Lung (tissue), 11 donors: ENCODE measurements at regions not wholly inside any gene's neighbourhood (a gene's known extent, or its start where the extent isn't known, plus 50 kb on each side); places are given as distances from the start of the nearest gene placed in this dataset.

ENCODE experiments used
- ATAC-seq: fragments of 200-7000 bp; cut with Tn5 transposase; one replicate; pipeline ENCODE4 v1.9.1; 2020; ENCODE audit warnings: moderate number of reproducible peaks; ENCODE audit not compliant: insufficient read depth, low FRiP score
- DNase-seq, 3 donors: peaks; one replicate each; pipeline ENCODE4 v3.0.0-alpha.2; 2013 to 2017
- H3K27ac ChIP-seq, 2 donors: one replicate each; pipeline ENCODE4 v1.5.1; 2013; ENCODE audit warnings: mild to moderate bottlenecking in 2 of 2, moderate library complexity in 2 of 2, control low read depth in 1 of 2, inconsistent platforms in 1 of 2, low read depth in 1 of 2, low read length in 1 of 2
- H3K27me3 ChIP-seq, 3 donors: one replicate each; pipeline ENCODE4 v1.5.1; 2013; ENCODE audit warnings: low read length in 2 of 3; ENCODE audit not compliant: control insufficient read depth in 3 of 3, insufficient read depth in 3 of 3
- H3K36me3 ChIP-seq, 4 donors: one replicate each; pipeline ENCODE4 v1.5.1; 2013; ENCODE audit warnings: low read length in 4 of 4, mild to moderate bottlenecking in 1 of 4, moderate library complexity in 1 of 4; ENCODE audit not compliant: control insufficient read depth in 4 of 4, insufficient read depth in 4 of 4
- H3K4me1 ChIP-seq, 5 donors: one replicate each; pipeline ENCODE4 v1.5.1; 2013; ENCODE audit warnings: low read length in 5 of 5, mild to moderate bottlenecking in 2 of 5, moderate library complexity in 1 of 5; ENCODE audit not compliant: control insufficient read depth in 5 of 5, insufficient read depth in 5 of 5
- H3K4me3 ChIP-seq: one replicate; pipeline ENCODE4 v1.5.1; 2013; ENCODE audit warnings: mild to moderate bottlenecking, control low read depth, moderate library complexity
- H3K9ac ChIP-seq, 2 donors: one replicate each; pipeline ENCODE4 v1.5.1; 2013; ENCODE audit warnings: low read length in 2 of 2, control low read depth in 1 of 2; ENCODE audit not compliant: insufficient read depth in 1 of 2
- H3K9me3 ChIP-seq, 4 donors: one replicate each; pipeline ENCODE4 v1.5.1; 2013; ENCODE audit warnings: low read length in 3 of 4, mild to moderate bottlenecking in 1 of 4, moderate library complexity in 1 of 4; ENCODE audit not compliant: control insufficient read depth in 4 of 4, insufficient read depth in 3 of 4
- WGBS, 2 donors: extraction: QIAGEN DNeasy Blood & Tissue Kit; methylation state at CpG; one replicate each; pipeline ENCODE4 v1.1.7; 2013; 5-methylcytosine and 5-hydroxymethylcytosine counted together
- TF ChIP-seq, protein P1 (sequence below): IDR thresholded peaks from 2 replicates; pipeline ENCODE4 v1.5.1; 2012; ENCODE audit warnings: mild to moderate bottlenecking; ENCODE audit errors: control extremely low read depth, extremely low read depth
- donor health status: control.
- donor health status: control.
- donor health status: Bipolar disorder and iron deficiency.
- donor health status: healthy.
- donor health status: DM: yes; HTN: yes; CAD: no.

GRCh38 chr3:124313621-124314020, 321.7 kb upstream of the ROPN1 start:
- TF ChIP-seq, protein P1, sequence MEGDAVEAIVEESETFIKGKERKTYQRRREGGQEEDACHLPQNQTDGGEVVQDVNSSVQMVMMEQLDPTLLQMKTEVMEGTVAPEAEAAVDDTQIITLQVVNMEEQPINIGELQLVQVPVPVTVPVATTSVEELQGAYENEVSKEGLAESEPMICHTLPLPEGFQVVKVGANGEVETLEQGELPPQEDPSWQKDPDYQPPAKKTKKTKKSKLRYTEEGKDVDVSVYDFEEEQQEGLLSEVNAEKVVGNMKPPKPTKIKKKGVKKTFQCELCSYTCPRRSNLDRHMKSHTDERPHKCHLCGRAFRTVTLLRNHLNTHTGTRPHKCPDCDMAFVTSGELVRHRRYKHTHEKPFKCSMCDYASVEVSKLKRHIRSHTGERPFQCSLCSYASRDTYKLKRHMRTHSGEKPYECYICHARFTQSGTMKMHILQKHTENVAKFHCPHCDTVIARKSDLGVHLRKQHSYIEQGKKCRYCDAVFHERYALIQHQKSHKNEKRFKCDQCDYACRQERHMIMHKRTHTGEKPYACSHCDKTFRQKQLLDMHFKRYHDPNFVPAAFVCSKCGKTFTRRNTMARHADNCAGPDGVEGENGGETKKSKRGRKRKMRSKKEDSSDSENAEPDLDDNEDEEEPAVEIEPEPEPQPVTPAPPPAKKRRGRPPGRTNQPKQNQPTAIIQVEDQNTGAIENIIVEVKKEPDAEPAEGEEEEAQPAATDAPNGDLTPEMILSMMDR: no peak
- no peak overlapping the region for H3K27ac ChIP-seq
- H3K4me3 ChIP-seq: no peak overlapping the region
- no peak overlapping the region for H3K9ac ChIP-seq
- DNase-seq (no peak), ATAC-seq (no peak)
- H3K4me1 ChIP-seq: peaks cover 0 to 4% (median 0%) of the 10 kb centered on the region in 5 donors
- 91 to 92% methylated on average over 3 of the region's 3 CpGs for WGBS, 2 donors
- no peaks in the 10 kb centered on the region for H3K27me3 ChIP-seq
- H3K9me3 ChIP-seq: no peaks in the 10 kb centered on the region
- H3K36me3 ChIP-seq: peaks cover 0 to 4% (median 3%) of the 10 kb centered on the region in 4 donors

- Histone ChIP-seq H3K36me3 (peaks cover 0 to 4% (median 3%) of the 10 kb centered on the region in 4 donors), H3K27ac (no peak overlapping the region), H3K4me3 (no peak overlapping the region), H3K4me1 (peaks cover 0 to 4% (median 0%) of the 10 kb centered on the region in 5 donors), H3K9ac (no peak overlapping the region), H3K27me3 (no peaks in the 10 kb centered on the region), H3K9me3 (no peaks in the 10 kb centered on the region)
- 71 to 74% methylated on average over 9 of the region's 9 CpGs for WGBS, 2 donors
- no peak for ATAC-seq
- TF ChIP-seq, protein P1: no peak
- no peak for DNase-seq
These were observed 323.5 kb upstream of the ROPN1 start for GRCh38 chr3:124315215-124316033.

GRCh38 chr3:124316034-124316287, 324.0 kb upstream of the ROPN1 start:
- Histone ChIP-seq H3K9ac (no peak overlapping the region), H3K27ac (no peak overlapping the region), H3K27me3 (no peaks in the 10 kb centered on the region), H3K4me1 (peaks cover 0 to 4% (median 0%) of the 10 kb centered on the region in 5 donors), H3K36me3 (peaks cover 0 to 4% (median 3%) of the 10 kb centered on the region in 4 donors), H3K9me3 (no peaks in the 10 kb centered on the region), H3K4me3 (no peak overlapping the region)
- 24 to 70% methylated on average over 5 of the region's 5 CpGs for WGBS, 2 donors
- TF ChIP-seq, protein P1: no peak
- ATAC-seq (no peak), DNase-seq (no peak)
